ENCODE measurements at regions not wholly inside any gene's neighbourhood (a gene's known extent, or its start where the extent isn't known, plus 50 kb on each side); places are given as distances from the start of the nearest gene placed in this dataset.
"Not testable (repeated sequence)": the region's sequence is repeated elsewhere in the genome, so short reads cannot be mapped to it uniquely, and the experiment has no call there.

DNA sequence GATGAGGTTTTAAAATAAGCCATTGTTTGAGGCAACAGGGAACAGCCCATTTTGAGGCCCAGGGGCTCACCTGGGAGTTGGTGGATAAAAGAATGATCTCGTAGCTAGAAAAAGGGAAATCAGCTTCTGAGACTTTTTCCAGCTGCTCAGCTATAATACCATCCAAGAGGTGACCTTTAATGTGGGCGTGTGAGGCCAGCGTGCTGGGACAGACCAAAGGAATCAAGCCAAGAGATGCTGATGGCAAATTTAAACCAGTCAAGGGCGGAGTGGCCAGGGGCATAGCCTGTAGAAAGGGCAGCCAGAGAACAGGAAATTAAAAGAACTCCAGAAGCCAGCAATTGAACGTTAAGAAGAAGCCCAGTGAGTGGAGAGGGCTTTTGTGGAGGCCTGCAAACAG lies 132.6 kb downstream of the IER5 start:
- H3K4me3 ChIP-seq, result no peak overlapping the region
- no peaks in the 10 kb centered on the region for H3K9me3 ChIP-seq
- H3K4me1 ChIP-seq (ENCODE audit: control insufficient read depth in 1 of 2, low read depth in 2 of 2), result no peaks in the 10 kb centered on the region
- ATAC-seq (ENCODE audit: insufficient number of reproducible peaks, low FRiP score, low read depth) (no peak), DNase-seq (ENCODE audit: low spot score) (no peak)
- no peak overlapping the region for H3K27ac ChIP-seq
- H3K27me3 ChIP-seq (replicated peaks; ENCODE audit: insufficient read depth), result no peaks in the 10 kb centered on the region
- TF ChIP-seq, protein P1, sequence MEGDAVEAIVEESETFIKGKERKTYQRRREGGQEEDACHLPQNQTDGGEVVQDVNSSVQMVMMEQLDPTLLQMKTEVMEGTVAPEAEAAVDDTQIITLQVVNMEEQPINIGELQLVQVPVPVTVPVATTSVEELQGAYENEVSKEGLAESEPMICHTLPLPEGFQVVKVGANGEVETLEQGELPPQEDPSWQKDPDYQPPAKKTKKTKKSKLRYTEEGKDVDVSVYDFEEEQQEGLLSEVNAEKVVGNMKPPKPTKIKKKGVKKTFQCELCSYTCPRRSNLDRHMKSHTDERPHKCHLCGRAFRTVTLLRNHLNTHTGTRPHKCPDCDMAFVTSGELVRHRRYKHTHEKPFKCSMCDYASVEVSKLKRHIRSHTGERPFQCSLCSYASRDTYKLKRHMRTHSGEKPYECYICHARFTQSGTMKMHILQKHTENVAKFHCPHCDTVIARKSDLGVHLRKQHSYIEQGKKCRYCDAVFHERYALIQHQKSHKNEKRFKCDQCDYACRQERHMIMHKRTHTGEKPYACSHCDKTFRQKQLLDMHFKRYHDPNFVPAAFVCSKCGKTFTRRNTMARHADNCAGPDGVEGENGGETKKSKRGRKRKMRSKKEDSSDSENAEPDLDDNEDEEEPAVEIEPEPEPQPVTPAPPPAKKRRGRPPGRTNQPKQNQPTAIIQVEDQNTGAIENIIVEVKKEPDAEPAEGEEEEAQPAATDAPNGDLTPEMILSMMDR (IDR thresholded peaks at IDR 0.05), result no peak
- no peaks in the 10 kb centered on the region for H3K36me3 ChIP-seq

GRCh38 chr1:181222972-181223505 lies 134.5 kb downstream of the IER5 start:
- TF ChIP-seq, protein P1 (IDR thresholded peaks at IDR 0.05), result no peak
- ATAC-seq (ENCODE audit: insufficient number of reproducible peaks, low FRiP score, low read depth) (no peak), DNase-seq (ENCODE audit: low spot score) (no peak)
- no peak overlapping the region for H3K4me3 ChIP-seq
- H3K36me3 ChIP-seq, result no peaks in the 10 kb centered on the region
- no peaks in the 10 kb centered on the region for H3K4me1 ChIP-seq (ENCODE audit: control insufficient read depth in 1 of 2, low read depth in 2 of 2)
- no peaks in the 10 kb centered on the region for H3K9me3 ChIP-seq
- H3K27me3 ChIP-seq (replicated peaks; ENCODE audit: insufficient read depth), result no peaks in the 10 kb centered on the region
- no peak overlapping the region for H3K27ac ChIP-seq

DNA sequence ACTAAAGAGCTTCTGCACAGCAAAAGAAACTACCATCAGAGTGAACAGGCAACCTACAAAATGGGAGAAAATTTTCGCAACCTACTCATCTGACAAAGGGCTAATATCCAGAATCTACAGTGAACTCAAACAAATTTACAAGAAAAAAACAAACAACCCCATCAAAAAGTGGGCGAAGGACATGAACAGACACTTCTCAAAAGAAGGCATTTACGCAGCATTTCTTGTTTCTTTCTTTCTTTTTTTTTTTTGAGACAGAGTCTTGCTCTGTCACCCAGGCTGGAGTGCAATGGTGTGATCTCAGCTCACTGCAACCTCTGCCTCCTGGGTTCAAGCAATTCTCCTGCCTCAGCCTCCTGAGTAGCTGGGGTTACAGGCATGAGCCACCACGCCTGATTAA lies 138.2 kb downstream of the IER5 start:
- H3K27me3 ChIP-seq (replicated peaks; ENCODE audit: insufficient read depth); H3K4me3 ChIP-seq; H3K4me1 ChIP-seq (ENCODE audit: control insufficient read depth in 1 of 2, low read depth in 2 of 2); H3K36me3 ChIP-seq; H3K9me3 ChIP-seq; ATAC-seq (ENCODE audit: insufficient number of reproducible peaks, low FRiP score, low read depth); DNase-seq (ENCODE audit: low spot score); H3K27ac ChIP-seq: not testable (repeated sequence)

DNA sequence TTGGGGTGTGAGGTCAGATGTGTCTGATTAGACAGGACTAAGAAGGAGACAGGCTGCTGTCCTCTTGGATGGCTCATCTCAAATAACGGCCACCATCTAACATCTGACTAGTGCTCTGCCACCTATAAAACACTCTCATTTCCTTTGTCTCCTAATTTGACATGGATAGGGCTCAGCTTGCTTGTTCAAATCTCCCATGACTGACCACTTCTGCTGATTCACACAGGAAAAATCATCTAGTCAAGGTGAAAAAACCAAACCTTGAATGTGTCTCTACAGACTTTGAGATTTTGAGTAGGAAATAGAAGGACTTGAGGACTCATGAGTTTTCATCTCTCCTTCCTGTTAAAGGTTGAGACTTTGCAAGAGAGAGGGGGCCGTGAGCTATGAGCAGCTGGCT lies 150.6 kb downstream of the IER5 start:
- TF ChIP-seq, protein P1 (IDR thresholded peaks at IDR 0.05), result no peak
- ATAC-seq (ENCODE audit: insufficient number of reproducible peaks, low FRiP score, low read depth), result no peak
- Histone ChIP-seq H3K27ac (no peak overlapping the region), H3K9me3 (no peaks in the 10 kb centered on the region), H3K4me3 (no peak overlapping the region), H3K27me3 (replicated peaks; ENCODE audit: insufficient read depth) (no peaks in the 10 kb centered on the region), H3K36me3 (no peaks in the 10 kb centered on the region), H3K4me1 (ENCODE audit: control insufficient read depth in 1 of 2, low read depth in 2 of 2) (no peaks in the 10 kb centered on the region)
- no peak for DNase-seq (ENCODE audit: low spot score)

DNA sequence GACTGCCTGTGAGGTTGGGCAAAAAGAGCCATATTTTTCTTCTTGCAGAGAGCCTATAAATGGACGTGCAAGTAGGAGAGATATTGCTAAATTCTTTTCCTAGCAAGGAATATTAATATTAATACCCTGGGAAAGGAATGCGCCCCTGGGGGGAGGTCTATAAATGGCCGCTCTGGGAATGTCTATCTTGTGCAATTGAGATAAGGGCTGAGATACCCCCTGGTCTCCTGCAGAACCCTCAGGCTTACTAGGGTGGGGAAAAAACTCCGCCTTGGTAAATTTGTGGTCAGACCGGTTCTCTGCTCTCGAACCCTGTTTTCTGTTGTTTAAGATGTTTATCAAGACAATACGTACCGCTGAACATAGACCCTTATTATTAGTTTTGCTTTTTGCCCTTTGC lies 157.8 kb downstream of the IER5 start:
- not testable (repeated sequence) for ATAC-seq (ENCODE audit: insufficient number of reproducible peaks, low FRiP score, low read depth); H3K4me1 ChIP-seq (ENCODE audit: control insufficient read depth in 1 of 2, low read depth in 2 of 2); DNase-seq (ENCODE audit: low spot score); H3K27ac ChIP-seq; H3K4me3 ChIP-seq; H3K36me3 ChIP-seq; H3K27me3 ChIP-seq (replicated peaks; ENCODE audit: insufficient read depth); H3K9me3 ChIP-seq

- not testable (repeated sequence) for H3K4me1 ChIP-seq (ENCODE audit: control insufficient read depth in 1 of 2, low read depth in 2 of 2); H3K9me3 ChIP-seq; ATAC-seq (ENCODE audit: insufficient number of reproducible peaks, low FRiP score, low read depth); H3K27ac ChIP-seq; H3K4me3 ChIP-seq; H3K36me3 ChIP-seq; H3K27me3 ChIP-seq (replicated peaks; ENCODE audit: insufficient read depth); DNase-seq (ENCODE audit: low spot score)
These were observed 159.9 kb downstream of the IER5 start for GRCh38 chr1:181248361-181248760.

DNA sequence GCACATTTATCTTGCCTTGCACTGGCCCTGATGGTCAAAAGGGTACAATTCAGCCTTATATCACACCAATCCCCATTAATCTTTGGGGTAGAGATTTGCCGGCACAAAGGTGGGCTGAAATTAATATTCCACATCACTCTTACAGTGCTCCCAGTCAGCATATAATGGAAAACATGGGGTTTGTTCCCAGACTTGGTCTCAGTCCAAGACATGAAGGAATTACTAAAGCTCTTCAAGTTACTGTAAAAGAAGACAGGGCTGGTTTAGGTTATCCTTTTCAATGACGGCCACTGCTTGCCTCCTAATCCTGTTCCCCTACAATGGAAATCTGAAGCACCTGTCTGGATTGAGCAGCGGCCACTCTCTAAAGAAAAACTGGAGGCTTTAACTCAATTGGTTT lies 160.7 kb downstream of the IER5 start:
- DNase-seq (ENCODE audit: low spot score), result no peak

More for the DNA sequence above, 160.7 kb downstream of the IER5 start:
- TF ChIP-seq, protein P1 (IDR thresholded peaks at IDR 0.05), result no peak
- Histone ChIP-seq H3K4me3 (no peak overlapping the region), H3K36me3 (no peaks in the 10 kb centered on the region), H3K4me1 (ENCODE audit: control insufficient read depth in 1 of 2, low read depth in 2 of 2) (peaks cover 0 to 5% of the 10 kb centered on the region in 2 donors), H3K27me3 (replicated peaks; ENCODE audit: insufficient read depth) (no peaks in the 10 kb centered on the region), H3K27ac (no peak overlapping the region), H3K9me3 (peaks cover 4% of the 10 kb centered on the region)
- ATAC-seq (ENCODE audit: insufficient number of reproducible peaks, low FRiP score, low read depth), result no peak

Measured in thoracic aorta (tissue), 2 donors.